PC-3 (cell line): ENCODE measurements at regions not wholly inside any gene's neighbourhood (a gene's known extent, or its start where the extent isn't known, plus 50 kb on each side); places are given as distances from the start of the nearest gene placed in this dataset.

Experiments used
- CTCF ChIP-seq: fragments of 300-600 bp; sonication (generic); conservative IDR thresholded peaks from 2 replicates; pipeline ENCODE4 v1.5.1; 2017; ENCODE audit warnings: antibody characterized with exemption, low read depth, mild to moderate bottlenecking, low read length
- EZH2 ChIP-seq: fragments of 300-600 bp; sonication (generic); IDR thresholded peaks from one replicate; pipeline ENCODE4 v1.6.1; 2017; ENCODE audit warnings: antibody characterized with exemption, mild to moderate bottlenecking, low read length; ENCODE audit not compliant: unreplicated experiment

DNA sequence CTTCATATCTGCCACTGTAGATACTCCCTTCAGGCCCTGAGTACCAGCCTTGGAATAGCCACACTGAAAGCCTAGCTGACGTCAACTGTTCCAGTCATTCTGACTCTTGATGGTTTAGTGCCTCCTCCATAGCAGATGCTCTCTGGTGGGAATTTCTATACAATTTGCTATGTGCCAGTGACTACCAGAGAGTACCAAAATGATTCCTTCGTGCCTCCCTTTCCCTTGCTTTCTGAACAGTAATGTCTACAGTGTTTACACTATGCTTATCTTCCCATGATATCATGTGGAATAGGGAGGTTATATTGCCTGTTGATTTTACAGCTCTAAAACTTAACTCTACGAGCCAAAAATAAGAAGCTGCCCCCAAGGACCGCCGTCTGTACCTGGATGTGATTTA, 109.7 kb upstream of the GMNC start:
- TF ChIP-seq CTCF (no peak), EZH2 (no peak)
